ENCODE measurements at regions not wholly inside any gene's neighbourhood (a gene's known extent, or its start where the extent isn't known, plus 50 kb on each side); places are given as distances from the start of the nearest gene placed in this dataset.

GRCh38 chr6:25014369-25014768, 78.6 kb upstream of the RIPOR2 start:
- ATAC-seq (ENCODE audit: insufficient read depth, low FRiP score), result no peak
- TF ChIP-seq CTCF (IDR thresholded peaks at IDR 0.05; ENCODE audit: control extremely low read depth, extremely low read depth), result no peak
- Histone ChIP-seq H3K9ac (ENCODE audit: insufficient read depth in 1 of 2, low read length in 2 of 2) (no peak overlapping the region), H3K4me3 (no peak overlapping the region), H3K36me3 (ENCODE audit: control insufficient read depth in 4 of 4, insufficient read depth in 4 of 4, low read length in 4 of 4) (no peaks in the 10 kb centered on the region), H3K4me1 (ENCODE audit: control insufficient read depth in 5 of 5, insufficient read depth in 5 of 5, low read length in 5 of 5) (peaks cover 0 to 29% (median 2%) of the 10 kb centered on the region in 5 donors), H3K9me3 (ENCODE audit: control insufficient read depth in 4 of 4, insufficient read depth in 3 of 4, low read length in 3 of 4) (no peaks in the 10 kb centered on the region), H3K27ac (ENCODE audit: low read depth in 1 of 2, low read length in 1 of 2) (no peak overlapping the region), H3K27me3 (ENCODE audit: control insufficient read depth in 3 of 3, insufficient read depth in 3 of 3, low read length in 2 of 3) (no peaks in the 10 kb centered on the region)
- DNase-seq, result no peak
- 80 to 86% methylated on average over 3 of the region's 3 CpGs for WGBS, 2 donors

DNA sequence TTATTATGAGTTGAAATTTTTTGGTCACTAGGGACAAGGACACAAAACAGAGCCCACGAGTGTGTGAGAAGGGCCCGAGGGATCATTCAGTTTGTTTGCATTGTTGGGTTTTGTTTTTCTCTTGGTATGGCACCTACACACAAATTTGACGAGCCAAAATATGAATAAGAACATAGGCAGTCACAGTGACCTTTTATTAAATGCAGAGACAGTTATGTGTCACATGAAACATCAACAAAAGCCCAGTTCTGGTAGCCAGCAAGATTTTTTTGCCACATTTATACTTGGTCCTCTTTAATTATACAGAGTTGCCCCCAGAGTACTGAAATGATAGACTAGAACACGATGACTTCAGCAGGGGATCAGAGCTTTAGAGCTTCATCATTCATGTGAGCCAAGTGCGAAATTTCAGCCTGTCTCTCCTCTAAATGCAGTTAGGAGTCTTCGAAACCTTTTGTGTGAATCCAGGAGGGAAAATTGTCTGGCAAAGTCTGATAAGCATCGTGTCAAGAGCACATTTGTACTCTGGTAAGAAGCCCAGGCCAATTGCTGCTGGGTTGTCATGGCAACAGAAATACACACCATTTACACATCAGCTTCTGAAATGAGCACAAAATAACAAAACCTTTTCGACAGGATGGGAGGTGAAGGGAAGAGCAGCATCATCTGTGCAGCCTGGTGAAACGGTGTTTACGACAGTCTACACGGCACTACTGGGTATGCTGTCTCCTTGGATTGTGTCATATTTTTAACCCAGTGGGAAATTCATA, 79.2 kb upstream of the RIPOR2 start:
- WGBS, 2 donors, result 49 to 72% methylated on average over 11 of the region's 11 CpGs
- Histone ChIP-seq H3K27me3 (ENCODE audit: control insufficient read depth in 3 of 3, insufficient read depth in 3 of 3, low read length in 2 of 3) (no peaks in the 10 kb centered on the region), H3K9me3 (ENCODE audit: control insufficient read depth in 4 of 4, insufficient read depth in 3 of 4, low read length in 3 of 4) (no peaks in the 10 kb centered on the region), H3K4me3 (no peak overlapping the region), H3K27ac (ENCODE audit: low read depth in 1 of 2, low read length in 1 of 2) (peak overlapping the region in 1 of 2 donors; percentile 21), H3K4me1 (ENCODE audit: control insufficient read depth in 5 of 5, insufficient read depth in 5 of 5, low read length in 5 of 5) (peaks cover 0 to 29% (median 2%) of the 10 kb centered on the region in 5 donors), H3K9ac (ENCODE audit: insufficient read depth in 1 of 2, low read length in 2 of 2) (no peak overlapping the region), H3K36me3 (ENCODE audit: control insufficient read depth in 4 of 4, insufficient read depth in 4 of 4, low read length in 4 of 4) (no peaks in the 10 kb centered on the region)
- TF ChIP-seq CTCF (IDR thresholded peaks at IDR 0.05; ENCODE audit: control extremely low read depth, extremely low read depth), result no peak
- peak; percentile 30 for ATAC-seq (ENCODE audit: insufficient read depth, low FRiP score)
- DNase-seq, result peak; percentile 70 to 86 (median 81)

DNA sequence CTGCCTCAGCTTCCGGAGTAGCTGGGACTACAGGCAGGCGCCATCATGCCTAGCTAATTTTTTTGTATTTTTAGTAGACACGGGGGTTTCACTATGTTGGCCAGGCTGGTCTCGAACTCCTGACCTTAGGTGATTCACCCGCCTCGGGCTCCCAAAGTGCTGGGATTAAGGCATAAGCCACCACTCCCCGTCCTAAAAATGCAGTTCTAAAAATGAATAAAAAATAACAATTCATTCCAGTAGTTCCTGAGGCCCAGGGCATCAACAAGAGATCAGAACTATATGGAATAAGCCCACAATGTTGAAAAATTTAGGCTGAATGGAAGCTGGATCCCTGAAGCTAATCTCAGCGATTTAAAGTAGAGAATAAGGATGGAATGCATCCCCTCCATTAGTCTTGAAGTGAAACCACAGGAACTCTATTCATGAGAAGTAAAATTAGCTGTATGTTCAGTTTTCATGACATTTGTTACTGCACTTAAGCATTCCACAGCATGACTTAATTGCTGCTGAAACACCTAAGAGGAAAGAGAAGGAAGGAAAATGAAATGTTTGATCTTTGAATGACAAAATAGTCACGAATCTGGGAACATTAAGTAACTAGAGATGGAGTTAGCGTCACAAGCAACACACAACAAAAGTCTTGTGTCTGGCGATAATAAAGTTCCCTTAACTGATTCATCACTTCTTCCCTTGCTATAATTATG, 80.4 kb upstream of the RIPOR2 start:
- no peaks in the 10 kb centered on the region for H3K36me3 ChIP-seq (ENCODE audit: control insufficient read depth in 4 of 4, insufficient read depth in 4 of 4, low read length in 4 of 4)
- WGBS, 2 donors, result 71 to 74% methylated on average over 11 of the region's 11 CpGs
- peaks cover 0 to 29% (median 2%) of the 10 kb centered on the region in 5 donors for H3K4me1 ChIP-seq (ENCODE audit: control insufficient read depth in 5 of 5, insufficient read depth in 5 of 5, low read length in 5 of 5)
- H3K9ac ChIP-seq (ENCODE audit: insufficient read depth in 1 of 2, low read length in 2 of 2), result no peak overlapping the region
- no peak for TF ChIP-seq CTCF (IDR thresholded peaks at IDR 0.05; ENCODE audit: control extremely low read depth, extremely low read depth)
- no peaks in the 10 kb centered on the region for H3K9me3 ChIP-seq (ENCODE audit: control insufficient read depth in 4 of 4, insufficient read depth in 3 of 4, low read length in 3 of 4)
- H3K4me3 ChIP-seq, result no peak overlapping the region
- ATAC-seq (ENCODE audit: insufficient read depth, low FRiP score) (no peak), DNase-seq (peak in 2 of 3 donors; percentile 37 to 53)
- H3K27ac ChIP-seq (ENCODE audit: low read depth in 1 of 2, low read length in 1 of 2), result no peak overlapping the region
- H3K27me3 ChIP-seq (ENCODE audit: control insufficient read depth in 3 of 3, insufficient read depth in 3 of 3, low read length in 2 of 3), result no peaks in the 10 kb centered on the region

Data from lung (tissue), 11 donors.